Fibroblast of villous mesenchyme (primary cell): ENCODE measurements at regions not wholly inside any gene's neighbourhood (a gene's known extent, or its start where the extent isn't known, plus 50 kb on each side); places are given as distances from the start of the nearest gene placed in this dataset.

ENCODE experiments used
- DNase-seq: peaks from one replicate; pipeline ENCODE4 v3.0.0-alpha.2; 2010; ENCODE audit warnings: low read depth
- H3K4me3 ChIP-seq: 2 replicates; pipeline ENCODE4 v1.5.1; 2011; ENCODE audit warnings: low read depth, mild to moderate bottlenecking, low read length
- CTCF ChIP-seq: IDR thresholded peaks from 2 replicates; pipeline ENCODE4 v1.5.1; 2012; ENCODE audit warnings: low read depth, mild to moderate bottlenecking, low read length; ENCODE audit not compliant: insufficient read depth

GRCh38 chr5:166068547-166069335 is 2222.7 kb upstream of the WWC1 start:
- TF ChIP-seq CTCF, result no peak
- DNase-seq, result no peak
- H3K4me3 ChIP-seq, result no peak overlapping the region

GRCh38 chr5:166073901-166074581 is 2217.4 kb upstream of the WWC1 start:
- TF ChIP-seq CTCF, result no peak
- no peak overlapping the region for H3K4me3 ChIP-seq
- DNase-seq, result no peak

GRCh38 chr5:166074582-166075481 is 2216.6 kb upstream of the WWC1 start:
- no peak for TF ChIP-seq CTCF

GRCh38 chr5:166083183-166083959 is 2208.1 kb upstream of the WWC1 start:
- no peak for TF ChIP-seq CTCF
- DNase-seq, result no peak
- no peak overlapping the region for H3K4me3 ChIP-seq

More at GRCh38 chr5:166074582-166075481, 2216.6 kb upstream of the WWC1 start:
- DNase-seq, result no peak
- no peak overlapping the region for H3K4me3 ChIP-seq

GRCh38 chr5:166086568-166086967 is 2204.9 kb upstream of the WWC1 start:
- DNase-seq, result no peak
- no peak overlapping the region for H3K4me3 ChIP-seq
- no peak for TF ChIP-seq CTCF
